Fibroblast of mammary gland (primary cell): ENCODE measurements at regions not wholly inside any gene's neighbourhood (a gene's known extent, or its start where the extent isn't known, plus 50 kb on each side); places are given as distances from the start of the nearest gene placed in this dataset.
A peak's percentile ranks its signal among the peaks of the same experiment; 100 is the strongest.
"Not testable (repeated sequence)": the region's sequence is repeated elsewhere in the genome, so short reads cannot be mapped to it uniquely, and the experiment has no call there.

ENCODE experiments used
- DNase-seq: peaks from one replicate; pipeline ENCODE4 v3.0.0-alpha.2; 2010; ENCODE audit warnings: low read depth
- H3K4me3 ChIP-seq: 2 replicates; pipeline ENCODE4 v1.5.1; 2011; ENCODE audit warnings: low read depth, mild to moderate bottlenecking, low read length, moderate library complexity; ENCODE audit not compliant: control insufficient read depth
- CTCF ChIP-seq: conservative IDR thresholded peaks from 2 replicates; pipeline ENCODE4 v1.5.1; 2011; ENCODE audit warnings: low read depth, low read length, inconsistent platforms; ENCODE audit not compliant: control insufficient read depth, insufficient read depth

GRCh38 chrX:34238896-34239295, 106.8 kb upstream of the FAM47A start:
- no peak overlapping the region for H3K4me3 ChIP-seq
- no peak for TF ChIP-seq CTCF
- peak; percentile 1 for DNase-seq

GRCh38 chrX:34230156-34230555, 98.0 kb upstream of the FAM47A start:
- not testable (repeated sequence) for DNase-seq, H3K4me3 ChIP-seq

GRCh38 chrX:34227804-34228203, 95.7 kb upstream of the FAM47A start:
- no peak for TF ChIP-seq CTCF
- DNase-seq = no peak

GRCh38 chrX:34223574-34223973, 91.5 kb upstream of the FAM47A start:
- no peak for TF ChIP-seq CTCF
- H3K4me3 ChIP-seq = no peak overlapping the region
- DNase-seq = no peak

More at GRCh38 chrX:34227804-34228203, 95.7 kb upstream of the FAM47A start:
- H3K4me3 ChIP-seq = no peak overlapping the region

- DNase-seq = no peak
- no peak overlapping the region for H3K4me3 ChIP-seq
- no peak for TF ChIP-seq CTCF
Measured at GRCh38 chrX:34218063-34218462, 85.9 kb upstream of the FAM47A start.

- no peak for DNase-seq
- no peak overlapping the region for H3K4me3 ChIP-seq
- no peak for TF ChIP-seq CTCF
Measured at GRCh38 chrX:34197946-34198345, 65.8 kb upstream of the FAM47A start.
